K562 (cell line): ENCODE measurements at regions not wholly inside any gene's neighbourhood (a gene's known extent, or its start where the extent isn't known, plus 50 kb on each side); places are given as distances from the start of the nearest gene placed in this dataset.

Source experiments
- CBFB ChIP-seq: sonication (generic); formaldehyde crosslinking; IDR thresholded peaks from 2 replicates; pipeline ENCODE4 v1.4.0; 2020; ENCODE audit warnings: mild to moderate bottlenecking, missing genetic modification reagents
- CCNT2 ChIP-seq: IDR thresholded peaks from 2 replicates; pipeline ENCODE4 v1.6.1; 2011; ENCODE audit warnings: borderline replicate concordance, low read depth, mild to moderate bottlenecking, moderate library complexity, mixed read lengths, low read length; ENCODE audit not compliant: insufficient read length; ENCODE audit errors: extremely low read depth
- EGR1 ChIP-seq: fragments of 450-650 bp; conservative IDR thresholded peaks from 2 replicates; pipeline ENCODE4 v1.6.1; 2017; ENCODE audit warnings: mild to moderate bottlenecking
- GATAD2A ChIP-seq: fragments of 450-650 bp; IDR thresholded peaks from 2 replicates; pipeline ENCODE4 v1.6.1; 2017
- MTA3 ChIP-seq: fragments of 450-650 bp; formaldehyde crosslinking; IDR thresholded peaks from 2 replicates; pipeline ENCODE4 v1.6.1; 2017; ENCODE audit warnings: mild to moderate bottlenecking, borderline replicate concordance
- OTX1 ChIP-seq: fragments of 450-650 bp; formaldehyde crosslinking; IDR thresholded peaks from 2 replicates; pipeline ENCODE4 v1.4.0; 2022; ENCODE audit warnings: mild to moderate bottlenecking
- PHF8 ChIP-seq: fragments of 200-600 bp; sonication (generic); IDR thresholded peaks from 2 replicates; pipeline ENCODE4 v1.6.1; 2012; ENCODE audit warnings: mixed run types, mild to moderate bottlenecking, inconsistent platforms, low read length, moderate library complexity, borderline replicate concordance
- POLR2G ChIP-seq: fragments of 200-400 bp; formaldehyde crosslinking; IDR thresholded peaks from 2 replicates; pipeline ENCODE4 v1.6.1; 2017; ENCODE audit warnings: low read depth, mild to moderate bottlenecking, antibody characterized with exemption, low read length, moderate library complexity
- RB1 ChIP-seq: fragments of 450-650 bp; IDR thresholded peaks from 2 replicates; pipeline ENCODE4 v1.6.1; 2017; ENCODE audit warnings: low read depth, mild to moderate bottlenecking
- RBM39 ChIP-seq: fragments of 200-400 bp; formaldehyde crosslinking; optimal IDR thresholded peaks from 2 replicates; pipeline ENCODE3; 2018; ENCODE audit warnings: low read depth, low read length
- RFX5 ChIP-seq: IDR thresholded peaks from 2 replicates; pipeline ENCODE4 v1.6.1; 2011; ENCODE audit warnings: low read depth, mild to moderate bottlenecking, improper control_type of control experiment, low read length
- RNF2 ChIP-seq: sonication (generic); IDR thresholded peaks from 2 replicates; pipeline ENCODE4 v1.6.1; 2016
- TBP ChIP-seq: optimal IDR thresholded peaks from 2 replicates; pipeline ENCODE3; 2011; ENCODE audit warnings: low read depth, low read length, improper control_type of control experiment
- TEAD1 ChIP-seq, 2 experiments: fragments of 450-650 bp in 1 of 2; sonication (generic) in 1 of 2; formaldehyde crosslinking; IDR thresholded peaks; 2 replicates each; pipeline versions ENCODE4 v1.4.0 to v1.8.0; 2020 to 2022; ENCODE audit warnings: mild to moderate bottlenecking in 2 of 2, missing genetic modification reagents in 1 of 2
- ZBTB1 ChIP-seq: sonication (generic); formaldehyde crosslinking; IDR thresholded peaks from 2 replicates; pipeline ENCODE4 v1.8.1; 2023; ENCODE audit warnings: missing genetic modification reagents, low read depth, mild to moderate bottlenecking, borderline replicate concordance
- ZFX ChIP-seq: sonication (generic); formaldehyde crosslinking; IDR thresholded peaks from 2 replicates; pipeline ENCODE4 v1.8.0; 2022; ENCODE audit warnings: mild to moderate bottlenecking, missing genetic modification reagents, moderate library complexity
- TF ChIP-seq, protein P1 (sequence below), 2 experiments: IDR thresholded peaks; 2 replicates each; pipeline ENCODE4 v1.6.1; 2011; ENCODE audit warnings: borderline replicate concordance in 1 of 2, control low read depth in 1 of 2, low read depth in 1 of 2, low read length in 1 of 2, mild to moderate bottlenecking in 1 of 2, mixed read lengths in 1 of 2, moderate library complexity in 1 of 2; ENCODE audit not compliant: insufficient read depth in 1 of 2, insufficient read length in 1 of 2, poor library complexity in 1 of 2, severe bottlenecking in 1 of 2; ENCODE audit errors: extremely low read depth in 1 of 2
- TF ChIP-seq, protein P2 (sequence below), 2 experiments: fragments of 150-350 bp in 1 of 2; IDR thresholded peaks; 2 replicates each; pipeline ENCODE4 v1.6.1; 2012 to 2016; ENCODE audit warnings: low read depth in 2 of 2, low read length in 2 of 2, mild to moderate bottlenecking in 1 of 2, moderate library complexity in 1 of 2
- TF ChIP-seq, protein P3 (sequence below), 2 experiments: IDR thresholded peaks; 2 replicates each; pipeline ENCODE4 v1.6.1; 2012; ENCODE audit warnings: improper control_type of control experiment in 2 of 2, low read depth in 2 of 2, low read length in 2 of 2, borderline replicate concordance in 1 of 2

DNA sequence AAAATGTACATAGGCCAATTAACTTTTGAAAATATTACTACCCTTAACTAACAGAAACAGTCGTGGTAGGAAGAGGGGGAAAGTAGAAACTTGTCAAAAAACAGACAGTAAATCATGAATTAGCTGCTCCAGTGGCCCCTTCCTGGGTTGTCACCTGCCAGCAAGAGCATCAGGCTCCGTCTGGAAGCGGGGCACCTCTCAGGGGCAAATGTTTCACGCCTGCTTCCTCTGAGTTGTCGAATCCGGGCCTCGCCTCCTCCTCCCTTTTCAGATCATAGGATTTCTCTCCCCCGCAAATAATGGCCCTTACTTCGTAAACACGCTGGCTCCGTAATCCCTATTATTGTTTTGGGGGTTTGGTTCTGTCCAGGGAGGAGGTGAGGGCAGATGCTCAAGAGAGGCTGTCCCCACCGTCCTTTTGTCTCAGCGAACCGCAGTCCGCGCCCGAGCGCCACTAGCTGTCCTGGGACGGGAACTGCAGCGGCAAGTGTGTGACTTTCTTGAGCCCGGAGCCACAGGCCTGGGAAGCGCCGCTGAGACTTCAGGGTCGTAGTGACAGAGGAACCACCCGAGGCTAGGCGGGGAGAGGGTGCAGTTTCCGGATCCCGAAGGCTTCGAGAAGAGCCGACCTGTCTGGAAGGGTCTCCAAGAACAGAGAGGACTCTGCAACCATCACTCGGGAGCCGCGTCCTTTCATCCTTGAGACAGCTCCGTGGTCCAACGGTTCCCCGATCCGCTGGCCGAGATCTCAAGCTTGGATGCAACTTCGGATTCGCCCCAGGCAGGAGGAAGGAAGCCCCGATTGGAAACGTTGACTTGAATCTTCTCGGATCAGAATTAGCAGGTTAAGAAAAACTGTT, 214.5 kb upstream of the ZNF184 start (continued):
- TF ChIP-seq ZBTB1 (CRISPR knock-in tag) (0 out of 2 replicates have a peak, but pooled peaks have one; percentile 2), TEAD1 (CRISPR knock-in tag; IDR thresholded peaks at IDR 0.05) (peak in 1 of 2 experiments; percentile 12; a peak in 2 of 4 replicates), CCNT2 (no peak), RB1 (peak; percentile 80), RNF2 (no peak), OTX1 (CRISPR knock-in tag) (no peak), POLR2G (peak; percentile 72), RFX5 (no peak), CBFB (CRISPR knock-in tag) (peak; percentile 78), RBM39 (no peak), MTA3 (peak; percentile 26; the same call in 1 of the 2 replicates), PHF8 (peak; percentile 45; the same call in 1 of the 2 replicates), ZFX (peak; percentile 63), EGR1 (no peak), GATAD2A (peak; percentile 26; the same call in 1 of the 2 replicates), TBP (no peak)
- TF ChIP-seq, protein P1, sequence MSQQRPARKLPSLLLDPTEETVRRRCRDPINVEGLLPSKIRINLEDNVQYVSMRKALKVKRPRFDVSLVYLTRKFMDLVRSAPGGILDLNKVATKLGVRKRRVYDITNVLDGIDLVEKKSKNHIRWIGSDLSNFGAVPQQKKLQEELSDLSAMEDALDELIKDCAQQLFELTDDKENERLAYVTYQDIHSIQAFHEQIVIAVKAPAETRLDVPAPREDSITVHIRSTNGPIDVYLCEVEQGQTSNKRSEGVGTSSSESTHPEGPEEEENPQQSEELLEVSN (IDR thresholded peaks at IDR 0.05; ENCODE audit: borderline replicate concordance in 1 of 2, extremely low read depth in 1 of 2, insufficient read depth in 1 of 2, insufficient read length in 1 of 2, low read depth in 1 of 2, low read length in 1 of 2, poor library complexity in 1 of 2, severe bottlenecking in 1 of 2): peak in 1 of 2 experiments; percentile 29
- TF ChIP-seq, protein P2, sequence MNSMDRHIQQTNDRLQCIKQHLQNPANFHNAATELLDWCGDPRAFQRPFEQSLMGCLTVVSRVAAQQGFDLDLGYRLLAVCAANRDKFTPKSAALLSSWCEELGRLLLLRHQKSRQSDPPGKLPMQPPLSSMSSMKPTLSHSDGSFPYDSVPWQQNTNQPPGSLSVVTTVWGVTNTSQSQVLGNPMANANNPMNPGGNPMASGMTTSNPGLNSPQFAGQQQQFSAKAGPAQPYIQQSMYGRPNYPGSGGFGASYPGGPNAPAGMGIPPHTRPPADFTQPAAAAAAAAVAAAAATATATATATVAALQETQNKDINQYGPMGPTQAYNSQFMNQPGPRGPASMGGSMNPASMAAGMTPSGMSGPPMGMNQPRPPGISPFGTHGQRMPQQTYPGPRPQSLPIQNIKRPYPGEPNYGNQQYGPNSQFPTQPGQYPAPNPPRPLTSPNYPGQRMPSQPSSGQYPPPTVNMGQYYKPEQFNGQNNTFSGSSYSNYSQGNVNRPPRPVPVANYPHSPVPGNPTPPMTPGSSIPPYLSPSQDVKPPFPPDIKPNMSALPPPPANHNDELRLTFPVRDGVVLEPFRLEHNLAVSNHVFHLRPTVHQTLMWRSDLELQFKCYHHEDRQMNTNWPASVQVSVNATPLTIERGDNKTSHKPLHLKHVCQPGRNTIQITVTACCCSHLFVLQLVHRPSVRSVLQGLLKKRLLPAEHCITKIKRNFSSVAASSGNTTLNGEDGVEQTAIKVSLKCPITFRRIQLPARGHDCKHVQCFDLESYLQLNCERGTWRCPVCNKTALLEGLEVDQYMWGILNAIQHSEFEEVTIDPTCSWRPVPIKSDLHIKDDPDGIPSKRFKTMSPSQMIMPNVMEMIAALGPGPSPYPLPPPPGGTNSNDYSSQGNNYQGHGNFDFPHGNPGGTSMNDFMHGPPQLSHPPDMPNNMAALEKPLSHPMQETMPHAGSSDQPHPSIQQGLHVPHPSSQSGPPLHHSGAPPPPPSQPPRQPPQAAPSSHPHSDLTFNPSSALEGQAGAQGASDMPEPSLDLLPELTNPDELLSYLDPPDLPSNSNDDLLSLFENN (IDR thresholded peaks at IDR 0.05; ENCODE audit: low read depth in 2 of 2, low read length in 2 of 2): 0 out of 4 replicates have a peak, but pooled peaks of 1 of the 2 experiments have one; percentile 27
- TF ChIP-seq, protein P3, sequence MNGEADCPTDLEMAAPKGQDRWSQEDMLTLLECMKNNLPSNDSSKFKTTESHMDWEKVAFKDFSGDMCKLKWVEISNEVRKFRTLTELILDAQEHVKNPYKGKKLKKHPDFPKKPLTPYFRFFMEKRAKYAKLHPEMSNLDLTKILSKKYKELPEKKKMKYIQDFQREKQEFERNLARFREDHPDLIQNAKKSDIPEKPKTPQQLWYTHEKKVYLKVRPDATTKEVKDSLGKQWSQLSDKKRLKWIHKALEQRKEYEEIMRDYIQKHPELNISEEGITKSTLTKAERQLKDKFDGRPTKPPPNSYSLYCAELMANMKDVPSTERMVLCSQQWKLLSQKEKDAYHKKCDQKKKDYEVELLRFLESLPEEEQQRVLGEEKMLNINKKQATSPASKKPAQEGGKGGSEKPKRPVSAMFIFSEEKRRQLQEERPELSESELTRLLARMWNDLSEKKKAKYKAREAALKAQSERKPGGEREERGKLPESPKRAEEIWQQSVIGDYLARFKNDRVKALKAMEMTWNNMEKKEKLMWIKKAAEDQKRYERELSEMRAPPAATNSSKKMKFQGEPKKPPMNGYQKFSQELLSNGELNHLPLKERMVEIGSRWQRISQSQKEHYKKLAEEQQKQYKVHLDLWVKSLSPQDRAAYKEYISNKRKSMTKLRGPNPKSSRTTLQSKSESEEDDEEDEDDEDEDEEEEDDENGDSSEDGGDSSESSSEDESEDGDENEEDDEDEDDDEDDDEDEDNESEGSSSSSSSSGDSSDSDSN (IDR thresholded peaks at IDR 0.05; ENCODE audit: borderline replicate concordance in 1 of 2, low read depth in 2 of 2, low read length in 2 of 2): peak in 1 of 2 experiments; percentile 86; a peak in 1 of 4 replicates
